Tibial nerve (tissue), 3 donors: ENCODE measurements at regions not wholly inside any gene's neighbourhood (a gene's known extent, or its start where the extent isn't known, plus 50 kb on each side); places are given as distances from the start of the nearest gene placed in this dataset.

ENCODE experiments used
- POLR2A ChIP-seq, 2 donors: fragments of 450-650 bp; IDR thresholded peaks; one replicate each; pipeline ENCODE4 v1.6.1; 2017; ENCODE audit warnings: antibody characterized with exemption in 2 of 2, mild to moderate bottlenecking in 2 of 2, moderate library complexity in 2 of 2
- TF ChIP-seq, protein P1 (sequence below), 5 experiments: fragments of 200-600 bp in 3 of 5; fragments of 450-650 bp in 2 of 5; sonication (generic) in 3 of 5; IDR thresholded peaks; one replicate each; pipeline ENCODE4 v1.5.1; 2016 to 2019; ENCODE audit warnings: antibody characterized with exemption in 5 of 5, mild to moderate bottlenecking in 3 of 5, moderate library complexity in 2 of 5

DNA sequence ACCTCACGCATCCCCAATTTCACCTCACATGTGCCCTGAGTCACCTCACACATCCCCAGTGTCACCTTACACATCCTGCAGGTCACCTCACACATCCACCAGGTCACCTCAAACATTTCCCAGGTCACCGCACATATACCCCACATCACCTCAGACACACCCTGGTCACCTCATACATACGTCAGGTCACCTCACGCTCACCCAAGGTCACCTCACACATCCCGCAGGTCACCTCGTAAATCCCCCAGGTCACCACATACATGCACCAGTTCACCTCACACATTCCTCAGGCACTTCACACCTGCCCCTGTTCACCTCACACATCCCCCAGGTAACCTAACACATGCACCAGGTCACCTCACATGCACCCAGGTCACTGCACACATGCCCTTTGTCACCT, 864.0 kb downstream of the TMEM121 start:
- no peak for TF ChIP-seq POLR2A (IDR thresholded peaks at IDR 0.05)
- TF ChIP-seq, protein P1, sequence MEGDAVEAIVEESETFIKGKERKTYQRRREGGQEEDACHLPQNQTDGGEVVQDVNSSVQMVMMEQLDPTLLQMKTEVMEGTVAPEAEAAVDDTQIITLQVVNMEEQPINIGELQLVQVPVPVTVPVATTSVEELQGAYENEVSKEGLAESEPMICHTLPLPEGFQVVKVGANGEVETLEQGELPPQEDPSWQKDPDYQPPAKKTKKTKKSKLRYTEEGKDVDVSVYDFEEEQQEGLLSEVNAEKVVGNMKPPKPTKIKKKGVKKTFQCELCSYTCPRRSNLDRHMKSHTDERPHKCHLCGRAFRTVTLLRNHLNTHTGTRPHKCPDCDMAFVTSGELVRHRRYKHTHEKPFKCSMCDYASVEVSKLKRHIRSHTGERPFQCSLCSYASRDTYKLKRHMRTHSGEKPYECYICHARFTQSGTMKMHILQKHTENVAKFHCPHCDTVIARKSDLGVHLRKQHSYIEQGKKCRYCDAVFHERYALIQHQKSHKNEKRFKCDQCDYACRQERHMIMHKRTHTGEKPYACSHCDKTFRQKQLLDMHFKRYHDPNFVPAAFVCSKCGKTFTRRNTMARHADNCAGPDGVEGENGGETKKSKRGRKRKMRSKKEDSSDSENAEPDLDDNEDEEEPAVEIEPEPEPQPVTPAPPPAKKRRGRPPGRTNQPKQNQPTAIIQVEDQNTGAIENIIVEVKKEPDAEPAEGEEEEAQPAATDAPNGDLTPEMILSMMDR (IDR thresholded peaks at IDR 0.05) = no peak
